A549 (cell line): ENCODE measurements at regions not wholly inside any gene's neighbourhood (a gene's known extent, or its start where the extent isn't known, plus 50 kb on each side); places are given as distances from the start of the nearest gene placed in this dataset.

Experiments
- ATAC-seq, 2 experiments: fragments of 200-7000 bp in 1 of 2; fragments of >200 bp in 1 of 2; cut with Nextera tagmentation in 1 of 2; cut with Tn5 transposase in 1 of 2; 3 replicates each; pipeline versions ENCODE4 v1.8.0 to v1.9.1; 2018 to 2020; ENCODE audit warnings: mild to moderate bottlenecking in 1 of 2, moderate library complexity in 1 of 2
- CTCF ChIA-PET: fragments of 300-600 bp; sonication (Branson Sonifier 250); formaldehyde crosslinking; extraction: SDS; loops from one replicate; lab custom pipeline; 2021; ENCODE audit warnings: antibody characterized with exemption, inconsistent platforms; lab: Yijun Ruan, JAX
- POLR2A ChIA-PET: fragments of 350-600 bp; formaldehyde crosslinking; extraction: SDS; loops from one replicate; lab custom pipeline; 2021; ENCODE audit warnings: antibody characterized with exemption, inconsistent platforms; lab: Yijun Ruan, JAX
- DNase-seq, 2 experiments: peaks; one replicate each; pipeline versions ENCODE4 v3.0.0 to v3.0.0-alpha.2; 2011 to 2016; ENCODE audit warnings: low read depth in 1 of 2, low spot score in 1 of 2
- FAIRE-seq: peaks from 2 replicates; lab custom pipeline; 2011; peaks lifted over from hg19 to GRCh38; lab: Jason Lieb, UNC
- H3K27ac ChIP-seq, 2 experiments: fragments of >200 bp; sonication (Bioruptor Twin); formaldehyde crosslinking; 3 replicates each; pipeline ENCODE4 v1.5.1; 2016 to 2017
- H3K4me1 ChIP-seq: fragments of >200 bp; sonication (Bioruptor Twin); formaldehyde crosslinking; 3 replicates; pipeline ENCODE4 v1.6.1; 2016
- H3K4me2 ChIP-seq: fragments of >200 bp; sonication (Bioruptor Twin); formaldehyde crosslinking; 3 replicates; pipeline ENCODE4 v1.6.1; 2016
- H3K4me3 ChIP-seq: fragments of >200 bp; sonication (Bioruptor Twin); formaldehyde crosslinking; 3 replicates; pipeline ENCODE4 v1.5.1; 2016
- H3K9me3 ChIP-seq: fragments of >200 bp; sonication (Bioruptor Twin); formaldehyde crosslinking; 3 replicates; pipeline ENCODE4 v1.6.1; 2016
- CBX2 ChIP-seq: fragments of 200-600 bp; sonication (generic); IDR thresholded peaks from 2 replicates; pipeline ENCODE4 v1.6.1; 2016; ENCODE audit warnings: low read depth, mild to moderate bottlenecking, borderline replicate concordance
- EHF ChIP-seq: fragments of 250-450 bp; sonication (Bioruptor Pico); IDR thresholded peaks from 2 replicates; pipeline ENCODE4 v1.5.0; 2020; ENCODE audit warnings: mild to moderate bottlenecking
- HMGXB4 ChIP-seq: fragments of 250-450 bp; sonication (Bioruptor Pico); IDR thresholded peaks from 2 replicates; pipeline ENCODE4 v1.5.0; 2021; ENCODE audit warnings: mild to moderate bottlenecking, moderate library complexity, borderline replicate concordance
- HOXA7 ChIP-seq: fragments of 250-450 bp; sonication (Bioruptor Pico); IDR thresholded peaks from 2 replicates; pipeline ENCODE4 v1.5.0; 2020; ENCODE audit warnings: mild to moderate bottlenecking, moderate library complexity
- HOXB13 ChIP-seq: fragments of 250-450 bp; sonication (Bioruptor Pico); IDR thresholded peaks from 2 replicates; pipeline ENCODE4 v1.5.0; 2020; ENCODE audit warnings: low read depth, mild to moderate bottlenecking, moderate library complexity
- HOXB5 ChIP-seq: fragments of 250-450 bp; sonication (Bioruptor Pico); IDR thresholded peaks from 2 replicates; pipeline ENCODE4 v1.5.0; 2020; ENCODE audit warnings: mild to moderate bottlenecking, moderate library complexity
- JUN ChIP-seq, 2 experiments: fragments of >200 bp; sonication (Bioruptor Twin); formaldehyde crosslinking; IDR thresholded peaks; 2 replicates in 1 of 2; 3 replicates in 1 of 2; pipeline ENCODE4 v1.6.1; 2016 to 2017
- JUNB ChIP-seq: fragments of >200 bp; sonication (Bioruptor Twin); formaldehyde crosslinking; IDR thresholded peaks from 2 replicates; pipeline ENCODE4 v1.6.1; 2016
- MAZ ChIP-seq: fragments of 150-350 bp; IDR thresholded peaks from 2 replicates; pipeline ENCODE4 v1.6.1; 2014; ENCODE audit warnings: antibody characterized with exemption, low read depth, low read length, borderline replicate concordance
- NPAS2 ChIP-seq: fragments of 250-450 bp; sonication (Bioruptor Pico); IDR thresholded peaks from 2 replicates; pipeline ENCODE4 v1.8.0; 2022; ENCODE audit warnings: mild to moderate bottlenecking, moderate library complexity, borderline replicate concordance
- PBX3 ChIP-seq: IDR thresholded peaks from 2 replicates; pipeline ENCODE4 v1.6.1; 2012
- POLR2A ChIP-seq: IDR thresholded peaks from 2 replicates; pipeline ENCODE4 v1.6.1; 2012; ENCODE audit warnings: mild to moderate bottlenecking, low read length
- RARB ChIP-seq: fragments of 250-450 bp; sonication (Bioruptor Pico); IDR thresholded peaks from 2 replicates; pipeline ENCODE4 v1.8.0; 2021; ENCODE audit warnings: mild to moderate bottlenecking, moderate library complexity
- RFX5 ChIP-seq: fragments of 450-650 bp; IDR thresholded peaks from 2 replicates; pipeline ENCODE4 v1.7.1; 2014; ENCODE audit warnings: antibody characterized with exemption, mild to moderate bottlenecking, moderate library complexity
- SMC3 ChIP-seq: fragments of >200 bp; sonication (Bioruptor Twin); formaldehyde crosslinking; IDR thresholded peaks from 3 replicates; pipeline ENCODE4 v1.6.1; 2018; ENCODE audit warnings: inconsistent platforms
- TP53 ChIP-seq: fragments of 250-450 bp; sonication (Bioruptor Pico); IDR thresholded peaks from 2 replicates; pipeline ENCODE4 v1.5.0; 2021; ENCODE audit warnings: mild to moderate bottlenecking, moderate library complexity
- WGBS: methylation state at CpG from one replicate; pipeline ENCODE4 v1.1.6; 2017; ENCODE audit errors: missing lambda C conversion rate; 5-methylcytosine and 5-hydroxymethylcytosine counted together
- TF ChIP-seq, protein P1 (sequence below): fragments of 200-600 bp; sonication (generic); IDR thresholded peaks from 2 replicates; pipeline ENCODE4 v1.6.1; 2016; ENCODE audit warnings: antibody characterized with exemption, mild to moderate bottlenecking, moderate library complexity
- TF ChIP-seq, protein P2 (sequence below): fragments of >200 bp; sonication (Bioruptor Twin); formaldehyde crosslinking; IDR thresholded peaks from 3 replicates; pipeline ENCODE4 v1.6.1; 2016

DNA sequence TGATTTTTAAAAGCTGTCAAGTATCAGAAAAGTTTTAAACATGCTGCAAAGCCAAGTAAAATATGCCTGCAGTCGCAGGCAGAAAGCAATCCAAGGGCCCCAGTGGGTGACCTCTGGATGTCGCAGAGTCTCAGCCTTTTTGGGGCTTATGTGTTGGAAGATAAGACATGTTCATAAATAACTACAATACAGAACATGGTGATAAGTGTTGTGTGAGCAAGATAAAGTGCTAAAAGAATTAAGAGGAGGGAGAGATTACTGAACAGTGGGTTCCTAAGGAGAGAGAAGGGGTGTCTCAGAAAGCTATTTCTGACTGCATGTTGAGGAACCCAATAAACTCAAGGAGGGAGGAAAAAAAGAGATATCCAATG is 78.9 kb upstream of the ADRB2 start:
- DNase-seq (no peak), ATAC-seq (no peak), FAIRE-seq (no peak)
- no peak overlapping the region for H3K4me3 ChIP-seq
- no peak for TF ChIP-seq HOXB5 (CRISPR knock-in tag)
- no peak for TF ChIP-seq HMGXB4 (CRISPR knock-in tag)
- POLR2A ChIA-PET, result no interaction called here
- WGBS, result 28% methylated on average over 2 of the region's 2 CpGs
- H3K4me2 ChIP-seq, result no peak overlapping the region
- CTCF ChIA-PET, result interaction anchor here (0.7 to 14.3 kb wide), 6 partner anchors 10 to 1570 kb away, joined by 3 to 125 read pairs (median 4); no protein-coding TSS in a partner anchor
- H3K9me3 ChIP-seq, result no peaks in the 10 kb centered on the region
- no peak overlapping the region for H3K27ac ChIP-seq
- H3K4me1 ChIP-seq, result no peaks in the 10 kb centered on the region

DNA sequence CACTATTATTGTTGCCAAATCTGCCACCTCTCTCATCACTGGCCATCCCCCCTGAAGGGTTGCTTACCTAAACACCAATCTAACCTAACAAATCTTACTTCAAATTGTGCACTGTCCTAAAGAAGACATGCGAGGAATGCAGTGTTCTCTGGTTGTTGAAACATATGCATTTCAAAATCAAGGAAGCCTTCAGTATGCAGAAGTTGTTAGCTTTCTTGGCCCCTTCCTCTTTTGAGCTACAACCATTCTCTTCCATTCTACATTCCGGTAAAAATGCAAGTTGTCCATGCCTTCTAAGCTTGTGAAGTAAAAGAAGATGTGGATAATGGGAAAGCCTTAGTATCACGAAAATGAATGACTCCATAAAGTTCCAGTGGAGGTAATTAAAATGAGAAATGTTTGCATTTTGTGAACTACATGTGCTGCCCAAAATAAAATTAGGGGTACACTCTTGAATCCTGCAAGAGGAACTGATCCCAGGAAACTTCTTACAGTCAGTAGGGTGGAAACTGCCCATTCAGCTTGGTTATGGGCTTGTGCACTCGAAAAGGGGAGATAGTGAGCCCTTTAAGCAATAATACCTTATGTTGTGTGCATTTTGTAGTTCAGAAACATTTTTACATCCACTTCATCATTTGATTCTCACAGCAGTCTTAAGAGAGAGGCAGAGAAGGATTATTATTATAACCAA is 77.6 kb upstream of the ADRB2 start:
- CTCF ChIA-PET, result interaction anchor here (4.1 to 14.3 kb wide), 2 partner anchors 17 to 287 kb away, joined by 24 to 125 read pairs; no protein-coding TSS in a partner anchor
- TF ChIP-seq RARB (CRISPR knock-in tag) (no peak), HOXB13 (CRISPR knock-in tag) (no peak), CBX2 (no peak), POLR2A (no peak), PBX3 (no peak), RFX5 (no peak), MAZ (no peak), JUNB (no peak), SMC3 (no peak), HOXA7 (CRISPR knock-in tag) (no peak), EHF (CRISPR knock-in tag) (no peak), NPAS2 (CRISPR knock-in tag) (no peak), TP53 (no peak), JUN (IDR thresholded peaks at IDR 0.05) (no peak)
- TF ChIP-seq, protein P1, sequence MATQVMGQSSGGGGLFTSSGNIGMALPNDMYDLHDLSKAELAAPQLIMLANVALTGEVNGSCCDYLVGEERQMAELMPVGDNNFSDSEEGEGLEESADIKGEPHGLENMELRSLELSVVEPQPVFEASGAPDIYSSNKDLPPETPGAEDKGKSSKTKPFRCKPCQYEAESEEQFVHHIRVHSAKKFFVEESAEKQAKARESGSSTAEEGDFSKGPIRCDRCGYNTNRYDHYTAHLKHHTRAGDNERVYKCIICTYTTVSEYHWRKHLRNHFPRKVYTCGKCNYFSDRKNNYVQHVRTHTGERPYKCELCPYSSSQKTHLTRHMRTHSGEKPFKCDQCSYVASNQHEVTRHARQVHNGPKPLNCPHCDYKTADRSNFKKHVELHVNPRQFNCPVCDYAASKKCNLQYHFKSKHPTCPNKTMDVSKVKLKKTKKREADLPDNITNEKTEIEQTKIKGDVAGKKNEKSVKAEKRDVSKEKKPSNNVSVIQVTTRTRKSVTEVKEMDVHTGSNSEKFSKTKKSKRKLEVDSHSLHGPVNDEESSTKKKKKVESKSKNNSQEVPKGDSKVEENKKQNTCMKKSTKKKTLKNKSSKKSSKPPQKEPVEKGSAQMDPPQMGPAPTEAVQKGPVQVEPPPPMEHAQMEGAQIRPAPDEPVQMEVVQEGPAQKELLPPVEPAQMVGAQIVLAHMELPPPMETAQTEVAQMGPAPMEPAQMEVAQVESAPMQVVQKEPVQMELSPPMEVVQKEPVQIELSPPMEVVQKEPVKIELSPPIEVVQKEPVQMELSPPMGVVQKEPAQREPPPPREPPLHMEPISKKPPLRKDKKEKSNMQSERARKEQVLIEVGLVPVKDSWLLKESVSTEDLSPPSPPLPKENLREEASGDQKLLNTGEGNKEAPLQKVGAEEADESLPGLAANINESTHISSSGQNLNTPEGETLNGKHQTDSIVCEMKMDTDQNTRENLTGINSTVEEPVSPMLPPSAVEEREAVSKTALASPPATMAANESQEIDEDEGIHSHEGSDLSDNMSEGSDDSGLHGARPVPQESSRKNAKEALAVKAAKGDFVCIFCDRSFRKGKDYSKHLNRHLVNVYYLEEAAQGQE, result no peak
- TF ChIP-seq, protein P2, sequence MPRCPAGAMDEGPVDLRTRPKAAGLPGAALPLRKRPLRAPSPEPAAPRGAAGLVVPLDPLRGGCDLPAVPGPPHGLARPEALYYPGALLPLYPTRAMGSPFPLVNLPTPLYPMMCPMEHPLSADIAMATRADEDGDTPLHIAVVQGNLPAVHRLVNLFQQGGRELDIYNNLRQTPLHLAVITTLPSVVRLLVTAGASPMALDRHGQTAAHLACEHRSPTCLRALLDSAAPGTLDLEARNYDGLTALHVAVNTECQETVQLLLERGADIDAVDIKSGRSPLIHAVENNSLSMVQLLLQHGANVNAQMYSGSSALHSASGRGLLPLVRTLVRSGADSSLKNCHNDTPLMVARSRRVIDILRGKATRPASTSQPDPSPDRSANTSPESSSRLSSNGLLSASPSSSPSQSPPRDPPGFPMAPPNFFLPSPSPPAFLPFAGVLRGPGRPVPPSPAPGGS, result no peak
- no peak for ATAC-seq
- Histone ChIP-seq H3K4me3 (no peak overlapping the region), H3K4me1 (no peaks in the 10 kb centered on the region), H3K4me2 (no peak overlapping the region), H3K9me3 (no peaks in the 10 kb centered on the region), H3K27ac (no peak overlapping the region)
- DNase-seq, result no peak
- 31% methylated on average over 4 of the region's 4 CpGs for WGBS
- POLR2A ChIA-PET, result no interaction called here
- no peak for FAIRE-seq
